Lung (tissue), 11 donors: ENCODE measurements at regions not wholly inside any gene's neighbourhood (a gene's known extent, or its start where the extent isn't known, plus 50 kb on each side); places are given as distances from the start of the nearest gene placed in this dataset.

Source experiments
- ATAC-seq: fragments of 200-7000 bp; cut with Tn5 transposase; one replicate; pipeline ENCODE4 v1.9.1; 2020; ENCODE audit warnings: moderate number of reproducible peaks; ENCODE audit not compliant: insufficient read depth, low FRiP score
- DNase-seq, 3 donors: peaks; one replicate each; pipeline ENCODE4 v3.0.0-alpha.2; 2013 to 2017
- H3K27ac ChIP-seq, 2 donors: one replicate each; pipeline ENCODE4 v1.5.1; 2013; ENCODE audit warnings: mild to moderate bottlenecking in 2 of 2, moderate library complexity in 2 of 2, control low read depth in 1 of 2, inconsistent platforms in 1 of 2, low read depth in 1 of 2, low read length in 1 of 2
- H3K27me3 ChIP-seq, 3 donors: one replicate each; pipeline ENCODE4 v1.5.1; 2013; ENCODE audit warnings: low read length in 2 of 3; ENCODE audit not compliant: control insufficient read depth in 3 of 3, insufficient read depth in 3 of 3
- H3K36me3 ChIP-seq, 4 donors: one replicate each; pipeline ENCODE4 v1.5.1; 2013; ENCODE audit warnings: low read length in 4 of 4, mild to moderate bottlenecking in 1 of 4, moderate library complexity in 1 of 4; ENCODE audit not compliant: control insufficient read depth in 4 of 4, insufficient read depth in 4 of 4
- H3K4me1 ChIP-seq, 5 donors: one replicate each; pipeline ENCODE4 v1.5.1; 2013; ENCODE audit warnings: low read length in 5 of 5, mild to moderate bottlenecking in 2 of 5, moderate library complexity in 1 of 5; ENCODE audit not compliant: control insufficient read depth in 5 of 5, insufficient read depth in 5 of 5
- H3K4me3 ChIP-seq: one replicate; pipeline ENCODE4 v1.5.1; 2013; ENCODE audit warnings: mild to moderate bottlenecking, control low read depth, moderate library complexity
- H3K9ac ChIP-seq, 2 donors: one replicate each; pipeline ENCODE4 v1.5.1; 2013; ENCODE audit warnings: low read length in 2 of 2, control low read depth in 1 of 2; ENCODE audit not compliant: insufficient read depth in 1 of 2
- H3K9me3 ChIP-seq, 4 donors: one replicate each; pipeline ENCODE4 v1.5.1; 2013; ENCODE audit warnings: low read length in 3 of 4, mild to moderate bottlenecking in 1 of 4, moderate library complexity in 1 of 4; ENCODE audit not compliant: control insufficient read depth in 4 of 4, insufficient read depth in 3 of 4
- WGBS, 2 donors: extraction: QIAGEN DNeasy Blood & Tissue Kit; methylation state at CpG; one replicate each; pipeline ENCODE4 v1.1.7; 2013; 5-methylcytosine and 5-hydroxymethylcytosine counted together
- TF ChIP-seq, protein P1 (sequence below): IDR thresholded peaks from 2 replicates; pipeline ENCODE4 v1.5.1; 2012; ENCODE audit warnings: mild to moderate bottlenecking; ENCODE audit errors: control extremely low read depth, extremely low read depth
- donor health status: control.
- donor health status: control.
- donor health status: Bipolar disorder and iron deficiency.
- donor health status: healthy.
- donor health status: DM: yes; HTN: yes; CAD: no.

DNA sequence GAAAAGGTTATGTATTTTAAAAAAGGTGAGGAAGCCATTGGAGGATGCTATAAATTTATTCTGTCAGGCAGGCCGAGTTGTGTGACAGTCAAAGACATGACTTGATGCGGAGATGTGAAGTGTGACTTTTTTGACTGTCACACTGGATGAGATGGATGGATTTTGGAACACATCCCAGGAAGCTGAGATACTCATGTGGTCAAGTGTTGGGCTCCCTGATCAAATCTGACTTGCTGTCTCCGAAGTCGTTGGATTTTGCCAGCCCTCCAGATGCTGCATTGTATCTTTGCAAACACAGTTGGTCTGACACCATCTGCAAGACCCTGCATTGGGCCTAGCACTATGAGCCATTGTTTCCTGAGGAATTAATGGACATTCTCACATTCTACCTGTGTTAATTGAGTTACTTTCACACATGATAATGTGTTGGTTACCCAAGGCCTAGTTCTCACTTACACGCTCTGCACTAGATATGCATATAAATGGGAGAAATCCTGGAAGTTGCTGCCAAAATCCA, 204.0 kb upstream of the PRKD1 start:
- no peak for ATAC-seq
- no peak overlapping the region for H3K9ac ChIP-seq
- 70 to 80% methylated on average over 5 of the region's 5 CpGs for WGBS, 2 donors
- DNase-seq: no peak
- TF ChIP-seq, protein P1, sequence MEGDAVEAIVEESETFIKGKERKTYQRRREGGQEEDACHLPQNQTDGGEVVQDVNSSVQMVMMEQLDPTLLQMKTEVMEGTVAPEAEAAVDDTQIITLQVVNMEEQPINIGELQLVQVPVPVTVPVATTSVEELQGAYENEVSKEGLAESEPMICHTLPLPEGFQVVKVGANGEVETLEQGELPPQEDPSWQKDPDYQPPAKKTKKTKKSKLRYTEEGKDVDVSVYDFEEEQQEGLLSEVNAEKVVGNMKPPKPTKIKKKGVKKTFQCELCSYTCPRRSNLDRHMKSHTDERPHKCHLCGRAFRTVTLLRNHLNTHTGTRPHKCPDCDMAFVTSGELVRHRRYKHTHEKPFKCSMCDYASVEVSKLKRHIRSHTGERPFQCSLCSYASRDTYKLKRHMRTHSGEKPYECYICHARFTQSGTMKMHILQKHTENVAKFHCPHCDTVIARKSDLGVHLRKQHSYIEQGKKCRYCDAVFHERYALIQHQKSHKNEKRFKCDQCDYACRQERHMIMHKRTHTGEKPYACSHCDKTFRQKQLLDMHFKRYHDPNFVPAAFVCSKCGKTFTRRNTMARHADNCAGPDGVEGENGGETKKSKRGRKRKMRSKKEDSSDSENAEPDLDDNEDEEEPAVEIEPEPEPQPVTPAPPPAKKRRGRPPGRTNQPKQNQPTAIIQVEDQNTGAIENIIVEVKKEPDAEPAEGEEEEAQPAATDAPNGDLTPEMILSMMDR: no peak
- H3K9me3 ChIP-seq: no peaks in the 10 kb centered on the region
- no peaks in the 10 kb centered on the region for H3K27me3 ChIP-seq
- peaks cover 0 to 5% (median 0%) of the 10 kb centered on the region in 5 donors for H3K4me1 ChIP-seq
- no peak overlapping the region for H3K4me3 ChIP-seq
- no peaks in the 10 kb centered on the region for H3K36me3 ChIP-seq
- H3K27ac ChIP-seq: no peak overlapping the region

DNA sequence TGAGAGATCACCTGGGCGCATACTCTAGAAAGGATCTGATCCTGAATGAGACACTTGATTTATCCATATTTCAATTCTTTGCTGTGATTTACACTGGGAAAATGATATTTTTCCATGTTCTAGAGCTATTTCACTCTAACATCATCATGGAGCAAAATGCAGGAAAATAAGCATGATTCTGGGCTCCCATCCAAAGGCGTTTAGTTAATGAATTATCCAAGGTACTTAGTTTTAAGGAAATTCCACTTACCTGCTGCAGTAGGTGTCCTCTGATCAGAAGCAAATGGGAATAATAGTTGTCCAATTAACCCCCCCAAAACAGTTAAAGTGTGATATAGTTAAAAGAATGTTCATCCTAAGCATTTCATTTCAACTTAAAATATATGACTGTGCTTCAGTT, 204.5 kb upstream of the PRKD1 start:
- H3K27me3 ChIP-seq: no peaks in the 10 kb centered on the region
- H3K4me1 ChIP-seq: peaks cover 0 to 5% (median 0%) of the 10 kb centered on the region in 5 donors
- no peaks in the 10 kb centered on the region for H3K9me3 ChIP-seq
- no peak overlapping the region for H3K9ac ChIP-seq
- peak in 2 of 3 donors; percentile 1 to 52 for DNase-seq
- 81 to 91% methylated on average over 2 of the region's 2 CpGs for WGBS, 2 donors
- TF ChIP-seq, protein P1: no peak
- H3K27ac ChIP-seq: no peak overlapping the region
- ATAC-seq: no peak
- H3K4me3 ChIP-seq: no peak overlapping the region
- H3K36me3 ChIP-seq: no peaks in the 10 kb centered on the region

DNA sequence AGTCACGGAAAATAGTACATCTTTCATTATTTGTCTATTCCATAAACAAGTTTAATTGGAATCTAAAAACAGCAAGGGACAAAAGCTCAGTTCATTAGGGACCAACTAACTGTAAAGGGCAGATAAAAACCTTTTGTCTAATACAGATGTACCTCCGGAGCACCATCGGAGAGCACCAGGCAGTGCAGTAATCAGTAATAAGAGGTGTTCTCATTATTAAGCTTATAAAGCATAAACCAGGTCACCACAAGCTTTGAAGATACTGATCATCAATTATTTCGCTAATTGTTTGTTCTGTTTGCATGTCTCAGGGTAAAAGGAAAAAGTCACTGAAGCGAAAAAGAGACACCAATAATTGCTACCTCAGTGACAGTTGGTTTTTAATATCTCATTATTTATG, 207.3 kb upstream of the PRKD1 start:
- ATAC-seq (no peak), DNase-seq (no peak)
- Histone ChIP-seq H3K9ac (no peak overlapping the region), H3K27ac (no peak overlapping the region), H3K36me3 (no peaks in the 10 kb centered on the region), H3K27me3 (no peaks in the 10 kb centered on the region), H3K4me1 (peaks cover 0 to 5% (median 0%) of the 10 kb centered on the region in 5 donors), H3K9me3 (no peaks in the 10 kb centered on the region), H3K4me3 (no peak overlapping the region)
- WGBS, 2 donors: 90 to 91% methylated on average over 5 of the region's 5 CpGs
- TF ChIP-seq, protein P1: no peak

DNA sequence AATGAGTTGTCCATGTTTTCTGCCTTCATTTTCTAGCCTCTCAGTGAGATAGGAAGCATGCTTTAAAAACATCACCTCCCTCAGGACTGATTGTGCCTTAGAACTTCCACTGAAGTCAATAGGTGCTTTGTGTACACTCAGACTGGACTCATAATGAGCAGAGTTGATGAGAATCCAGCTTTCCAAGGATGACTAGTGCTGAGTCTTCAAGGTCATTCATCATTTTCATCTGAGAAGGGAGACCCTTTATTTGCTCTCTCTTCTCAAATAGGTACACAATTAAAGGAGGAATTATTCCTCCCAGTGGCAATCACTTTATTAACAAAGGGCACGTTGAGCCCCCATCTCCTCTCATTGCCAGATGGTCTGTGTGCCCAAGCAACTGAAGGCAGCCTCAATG, 210.9 kb upstream of the PRKD1 start:
- Histone ChIP-seq H3K9ac (no peak overlapping the region), H3K27ac (no peak overlapping the region), H3K27me3 (no peaks in the 10 kb centered on the region), H3K4me1 (no peaks in the 10 kb centered on the region), H3K9me3 (no peaks in the 10 kb centered on the region), H3K36me3 (no peaks in the 10 kb centered on the region), H3K4me3 (no peak overlapping the region)
- 69 to 85% methylated on average over 1 of the region's 1 CpG for WGBS, 2 donors
- TF ChIP-seq, protein P1: no peak
- no peak for ATAC-seq
- DNase-seq: no peak
